GM13977 (cell line): ENCODE measurements at regions not wholly inside any gene's neighbourhood (a gene's known extent, or its start where the extent isn't known, plus 50 kb on each side); places are given as distances from the start of the nearest gene placed in this dataset.
A peak's percentile ranks its signal among the peaks of the same experiment; 100 is the strongest.

Source experiments
- DNase-seq: peaks from one replicate; pipeline ENCODE4 v3.0.0; 2012; ENCODE audit warnings: low spot score
- CTCF ChIP-seq: IDR thresholded peaks from 2 replicates; pipeline ENCODE4 v1.5.1; 2012; ENCODE audit warnings: mild to moderate bottlenecking, control low read depth; ENCODE audit not compliant: insufficient read depth; ENCODE audit errors: extremely low read depth, missing control alignments
- in situ Hi-C: fragments of 300-500 bp; cut with MboI; formaldehyde crosslinking; loops from one replicate; pipeline ENCODE4 v1.12.0; 2022; ENCODE audit warnings: low sequenced_read_pairs, low pct_unique_long_range_greater_than_20kb, mixed read lengths, inconsistent platforms; ENCODE audit not compliant: unreplicated experiment

- peak; percentile 21 for DNase-seq
- in situ Hi-C loops: no loop called here
- no peak for TF ChIP-seq CTCF
Observed at GRCh38 chr15:61327019-61327631, 98.0 kb upstream of the RORA start.

- in situ Hi-C loops: no loop called here
- no peak for DNase-seq
- TF ChIP-seq CTCF: no peak
Observed at GRCh38 chr15:61319892-61320291, 90.8 kb upstream of the RORA start.

GRCh38 chr15:61318802-61319525 lies 89.9 kb upstream of the RORA start:
- no peak for TF ChIP-seq CTCF
- in situ Hi-C loops: no loop called here

GRCh38 chr15:61318301-61318700 lies 89.2 kb upstream of the RORA start:
- in situ Hi-C loops: no loop called here
- no peak for TF ChIP-seq CTCF
- no peak for DNase-seq

More at GRCh38 chr15:61318802-61319525, 89.9 kb upstream of the RORA start:
- no peak for DNase-seq

GRCh38 chr15:61315471-61315870 lies 86.4 kb upstream of the RORA start:
- in situ Hi-C loops: no loop called here

GRCh38 chr15:61314427-61314826 lies 85.3 kb upstream of the RORA start:
- DNase-seq: no peak
- TF ChIP-seq CTCF: no peak
- in situ Hi-C loops: no loop called here

More at GRCh38 chr15:61315471-61315870, 86.4 kb upstream of the RORA start:
- DNase-seq: no peak
- TF ChIP-seq CTCF: no peak
